ENCODE measurements at regions not wholly inside any gene's neighbourhood (a gene's known extent, or its start where the extent isn't known, plus 50 kb on each side); places are given as distances from the start of the nearest gene placed in this dataset.

DNA sequence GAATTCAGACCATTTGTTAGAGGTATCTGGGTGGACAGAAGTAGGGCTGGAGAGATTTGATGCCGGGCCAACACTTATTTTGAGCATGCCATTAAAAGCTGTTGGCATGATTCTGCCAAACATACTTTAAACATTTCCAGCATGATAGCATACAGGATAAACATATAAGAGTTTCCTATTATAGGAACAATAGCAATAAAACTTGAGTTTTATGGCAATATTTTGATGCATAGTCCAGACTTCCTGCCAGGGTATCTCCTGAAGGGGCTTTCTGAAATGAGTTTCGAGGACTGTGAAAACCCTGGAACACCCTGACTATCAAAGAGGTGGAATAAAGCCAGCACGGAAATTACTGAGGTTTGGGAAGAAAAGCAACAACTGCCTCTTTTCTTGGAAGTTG, 1398.0 kb upstream of the NXPH2 start:
- no peak for TF ChIP-seq ZFX (IDR thresholded peaks at IDR 0.05; ENCODE audit: borderline replicate concordance)
- TF ChIP-seq, protein P1, sequence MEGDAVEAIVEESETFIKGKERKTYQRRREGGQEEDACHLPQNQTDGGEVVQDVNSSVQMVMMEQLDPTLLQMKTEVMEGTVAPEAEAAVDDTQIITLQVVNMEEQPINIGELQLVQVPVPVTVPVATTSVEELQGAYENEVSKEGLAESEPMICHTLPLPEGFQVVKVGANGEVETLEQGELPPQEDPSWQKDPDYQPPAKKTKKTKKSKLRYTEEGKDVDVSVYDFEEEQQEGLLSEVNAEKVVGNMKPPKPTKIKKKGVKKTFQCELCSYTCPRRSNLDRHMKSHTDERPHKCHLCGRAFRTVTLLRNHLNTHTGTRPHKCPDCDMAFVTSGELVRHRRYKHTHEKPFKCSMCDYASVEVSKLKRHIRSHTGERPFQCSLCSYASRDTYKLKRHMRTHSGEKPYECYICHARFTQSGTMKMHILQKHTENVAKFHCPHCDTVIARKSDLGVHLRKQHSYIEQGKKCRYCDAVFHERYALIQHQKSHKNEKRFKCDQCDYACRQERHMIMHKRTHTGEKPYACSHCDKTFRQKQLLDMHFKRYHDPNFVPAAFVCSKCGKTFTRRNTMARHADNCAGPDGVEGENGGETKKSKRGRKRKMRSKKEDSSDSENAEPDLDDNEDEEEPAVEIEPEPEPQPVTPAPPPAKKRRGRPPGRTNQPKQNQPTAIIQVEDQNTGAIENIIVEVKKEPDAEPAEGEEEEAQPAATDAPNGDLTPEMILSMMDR (IDR thresholded peaks at IDR 0.05), result no peak
- no peak overlapping the region for H3K27ac ChIP-seq

DNA sequence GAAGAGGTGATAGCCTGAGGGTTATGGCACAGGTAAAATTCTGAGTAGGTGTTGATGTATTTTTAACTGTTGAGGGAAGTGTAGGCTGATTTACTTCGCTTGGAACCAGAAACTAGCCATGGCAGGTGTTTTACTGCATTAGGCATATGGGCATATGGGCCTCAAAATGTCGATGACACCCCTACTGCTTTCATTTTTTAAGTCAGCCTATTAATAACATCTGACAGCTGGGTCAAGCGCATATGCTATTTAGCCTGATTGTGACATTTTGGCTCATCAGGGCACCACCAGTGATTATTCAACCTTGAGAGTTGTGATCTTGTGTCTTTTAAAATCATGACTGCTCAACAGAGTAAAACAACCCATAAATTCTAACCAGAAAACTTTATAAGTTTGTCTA, 1396.9 kb upstream of the NXPH2 start:
- no peak overlapping the region for H3K27ac ChIP-seq
- TF ChIP-seq, protein P1 (IDR thresholded peaks at IDR 0.05), result no peak
- TF ChIP-seq ZFX (IDR thresholded peaks at IDR 0.05; ENCODE audit: borderline replicate concordance), result no peak

DNA sequence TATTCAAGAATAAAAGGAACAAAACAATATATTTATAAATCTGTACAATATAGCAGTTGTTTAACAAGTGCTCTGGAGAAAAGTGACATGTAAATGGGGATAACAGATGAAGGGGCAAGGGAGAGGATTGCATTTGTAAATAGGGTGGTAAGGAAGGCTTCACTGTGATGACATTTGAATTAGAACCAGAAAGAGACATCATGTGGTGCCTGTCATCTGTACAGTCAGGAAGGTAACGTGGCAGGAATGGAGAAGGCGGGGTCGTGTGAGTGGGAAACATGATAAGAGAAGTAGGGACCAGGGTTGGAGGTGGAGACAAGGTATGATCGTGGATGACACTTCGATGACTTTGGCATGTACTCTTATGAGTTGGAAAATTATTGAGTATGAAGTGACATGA, 1393.6 kb upstream of the NXPH2 start:
- TF ChIP-seq ZFX (IDR thresholded peaks at IDR 0.05; ENCODE audit: borderline replicate concordance), result no peak
- H3K27ac ChIP-seq, result no peak overlapping the region

DNA sequence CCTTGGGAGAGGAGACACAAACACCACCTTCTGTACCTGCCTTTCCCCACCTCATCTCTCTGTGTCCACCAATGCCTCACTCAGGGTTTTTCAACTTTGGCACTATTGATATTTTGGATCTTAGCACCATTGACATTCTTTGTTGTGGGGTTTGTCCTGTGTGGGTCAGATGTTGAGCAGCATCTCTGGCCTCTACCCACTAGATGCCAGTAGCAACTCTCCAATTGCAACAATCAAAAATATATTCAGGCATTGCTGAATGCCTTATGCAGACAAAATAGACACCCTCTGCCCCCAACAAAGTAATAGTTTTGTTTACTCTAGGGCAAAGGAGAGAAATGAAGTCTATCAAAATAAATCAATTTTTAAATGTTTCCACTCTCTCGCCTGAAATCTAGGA, 1384.3 kb upstream of the NXPH2 start:
- no peak for TF ChIP-seq ZFX (IDR thresholded peaks at IDR 0.05; ENCODE audit: borderline replicate concordance)
- TF ChIP-seq, protein P1 (IDR thresholded peaks at IDR 0.05), result no peak
- H3K27ac ChIP-seq, result no peak overlapping the region

DNA sequence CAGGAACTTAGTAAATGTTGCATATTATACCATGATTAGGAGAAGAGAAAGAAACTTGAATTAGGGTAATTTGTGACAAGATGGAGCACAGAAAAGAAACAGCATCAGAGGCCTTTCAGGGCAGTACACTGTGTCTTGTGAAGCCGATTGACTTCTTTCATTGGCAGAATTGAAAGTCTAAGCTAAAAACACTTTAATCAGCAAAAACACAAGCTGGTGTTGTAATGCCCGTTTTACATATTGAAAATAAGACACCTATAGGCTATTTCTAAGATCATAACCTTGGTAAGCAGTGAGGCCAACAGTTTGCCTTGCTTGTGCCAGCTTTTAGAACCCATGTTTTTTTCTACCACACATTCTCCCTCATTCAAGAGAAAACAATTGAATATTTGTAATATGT, 1378.1 kb upstream of the NXPH2 start:
- TF ChIP-seq, protein P1 (IDR thresholded peaks at IDR 0.05), result no peak
- TF ChIP-seq ZFX (IDR thresholded peaks at IDR 0.05; ENCODE audit: borderline replicate concordance), result no peak
- no peak overlapping the region for H3K27ac ChIP-seq

DNA sequence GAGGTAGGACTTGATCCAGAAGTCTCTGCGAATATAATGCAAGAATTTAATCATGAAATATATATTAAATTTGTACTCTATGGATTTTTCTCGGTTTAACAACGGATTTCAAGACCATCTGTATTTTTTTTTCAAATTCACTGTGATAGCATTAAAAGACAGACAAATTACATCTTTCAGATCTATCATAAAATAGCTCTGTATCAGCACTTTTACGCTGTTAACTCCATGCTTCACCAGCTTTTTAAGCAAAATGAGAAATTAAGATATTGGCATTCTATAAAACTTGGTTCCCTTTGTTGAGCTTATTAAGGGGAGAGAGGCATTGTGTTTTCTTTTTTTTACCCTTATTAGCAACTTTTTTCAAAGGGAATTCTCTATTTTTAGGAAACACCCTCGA, 1377.6 kb upstream of the NXPH2 start:
- TF ChIP-seq ZFX (IDR thresholded peaks at IDR 0.05; ENCODE audit: borderline replicate concordance), result no peak
- TF ChIP-seq, protein P1 (IDR thresholded peaks at IDR 0.05), result no peak

DNA sequence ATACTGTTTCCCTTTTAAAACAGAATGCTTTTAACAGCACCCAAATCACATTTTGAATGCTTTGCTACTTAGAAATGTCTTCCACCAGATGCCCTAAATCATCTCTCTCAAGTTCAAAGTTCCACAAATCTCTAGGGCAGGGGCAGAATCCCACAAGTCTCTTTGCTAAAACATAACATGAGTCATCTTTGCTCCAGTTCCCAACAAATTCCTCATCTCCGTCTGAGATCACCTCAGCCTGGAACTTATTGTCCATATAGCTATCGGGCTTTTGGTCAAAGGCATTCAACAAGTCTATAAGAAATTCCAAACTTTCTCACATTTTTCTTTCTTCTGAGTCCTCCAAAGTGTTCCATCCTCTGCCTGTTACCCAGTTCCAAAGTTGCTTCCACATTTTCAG, 1374.5 kb upstream of the NXPH2 start:
- TF ChIP-seq, protein P1 (IDR thresholded peaks at IDR 0.05), result no peak
- no peak for TF ChIP-seq ZFX (IDR thresholded peaks at IDR 0.05; ENCODE audit: borderline replicate concordance)
- H3K27ac ChIP-seq, result no peak overlapping the region

More for the DNA sequence above, 1377.6 kb upstream of the NXPH2 start:
- no peak overlapping the region for H3K27ac ChIP-seq

DNA sequence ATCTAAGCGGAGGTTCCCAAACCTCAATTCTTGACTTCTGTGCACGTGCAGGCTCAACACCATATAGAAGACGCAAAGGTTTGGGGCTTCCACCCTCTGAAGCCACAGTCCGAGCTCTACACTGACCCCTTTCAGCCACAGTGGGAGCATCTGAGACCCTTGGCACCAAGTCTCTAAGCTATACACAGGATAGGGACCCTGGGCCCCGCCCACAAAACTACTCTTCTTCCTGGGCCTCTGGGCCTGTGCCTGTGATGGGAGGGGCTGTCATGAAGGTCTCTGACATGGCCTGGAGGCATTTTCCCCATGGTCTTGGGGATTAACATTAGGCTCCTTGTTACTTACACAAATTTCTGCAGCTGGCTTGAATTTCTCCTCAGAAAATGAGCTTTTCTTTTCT, 1374.1 kb upstream of the NXPH2 start:
- TF ChIP-seq, protein P1 (IDR thresholded peaks at IDR 0.05), result no peak
- H3K27ac ChIP-seq, result no peak overlapping the region

All from 22Rv1 (cell line).